IPS-18a (cell line): ENCODE measurements at regions not wholly inside any gene's neighbourhood (a gene's known extent, or its start where the extent isn't known, plus 50 kb on each side); places are given as distances from the start of the nearest gene placed in this dataset.
"Not testable (repeated sequence)": the region's sequence is repeated elsewhere in the genome, so short reads cannot be mapped to it uniquely, and the experiment has no call there.

Experiments used
- H3K27ac ChIP-seq: one replicate; pipeline ENCODE4 v1.5.1; 2013; ENCODE audit warnings: low read length
- H3K27me3 ChIP-seq: one replicate; pipeline ENCODE4 v1.6.1; 2013; ENCODE audit warnings: mild to moderate bottlenecking, low read length; ENCODE audit not compliant: control insufficient read depth, insufficient read depth
- H3K36me3 ChIP-seq: one replicate; pipeline ENCODE4 v1.6.1; 2013; ENCODE audit warnings: low read depth, low read length; ENCODE audit not compliant: control insufficient read depth
- H3K4me1 ChIP-seq: one replicate; pipeline ENCODE4 v1.6.1; 2013; ENCODE audit warnings: low read depth, low read length; ENCODE audit not compliant: control insufficient read depth
- H3K4me3 ChIP-seq: one replicate; pipeline ENCODE4 v1.5.1; 2013; ENCODE audit warnings: low read length
- H3K9ac ChIP-seq: one replicate; pipeline ENCODE4 v1.6.1; 2013; ENCODE audit warnings: mild to moderate bottlenecking, low read length, moderate library complexity
- H3K9me3 ChIP-seq: one replicate; pipeline ENCODE4 v1.6.1; 2013; ENCODE audit warnings: low read depth, low read length; ENCODE audit not compliant: control insufficient read depth

- no peak overlapping the region for H3K27ac ChIP-seq
- no peaks in the 10 kb centered on the region for H3K9me3 ChIP-seq
- H3K9ac ChIP-seq = no peak overlapping the region
- H3K4me1 ChIP-seq = no peaks in the 10 kb centered on the region
- no peak overlapping the region for H3K4me3 ChIP-seq
- H3K36me3 ChIP-seq = no peaks in the 10 kb centered on the region
- no peaks in the 10 kb centered on the region for H3K27me3 ChIP-seq
Observed at GRCh38 chr6:112464901-112465665, 118.0 kb downstream of the RFPL4B start.

DNA sequence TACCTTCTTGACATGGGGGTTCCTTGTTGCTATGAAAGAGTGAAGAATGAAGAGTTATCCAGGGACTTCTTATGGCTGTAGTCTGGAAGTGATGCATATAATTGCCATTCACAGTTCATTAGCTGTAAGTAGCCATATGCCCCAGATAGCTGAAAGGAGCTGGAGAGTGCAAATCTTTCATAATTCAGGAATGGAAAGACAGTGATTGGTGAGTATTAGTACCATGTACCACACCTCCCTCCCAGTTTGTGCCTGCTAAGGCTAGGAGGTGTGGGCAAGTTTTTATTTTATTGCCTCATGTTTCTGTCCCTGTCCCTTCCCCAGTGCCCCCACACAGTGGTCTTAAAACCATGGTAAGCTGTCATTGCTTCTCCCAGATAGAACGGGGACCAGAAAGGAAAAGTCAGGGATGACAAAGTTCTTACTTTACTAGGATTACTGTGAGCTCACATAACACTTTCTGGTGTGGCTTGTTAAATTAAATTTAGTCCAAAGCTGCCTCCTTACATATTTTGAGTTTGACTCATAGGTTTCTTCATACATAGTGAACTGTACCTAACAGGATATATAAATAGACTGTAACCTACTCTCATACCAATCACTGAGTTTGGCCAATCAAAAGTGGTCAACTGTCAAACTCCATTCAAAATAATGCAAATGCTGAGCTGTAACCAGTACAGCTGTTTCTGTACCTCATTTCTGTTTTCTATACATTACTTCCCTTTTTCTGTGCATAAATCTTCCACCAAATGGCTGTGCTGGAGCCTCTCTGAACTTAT is 119.4 kb downstream of the RFPL4B start:
- Histone ChIP-seq H3K36me3 (no peaks in the 10 kb centered on the region), H3K9ac (no peak overlapping the region), H3K4me1 (no peaks in the 10 kb centered on the region), H3K27ac (no peak overlapping the region), H3K27me3 (no peaks in the 10 kb centered on the region), H3K9me3 (no peaks in the 10 kb centered on the region), H3K4me3 (no peak overlapping the region)

DNA sequence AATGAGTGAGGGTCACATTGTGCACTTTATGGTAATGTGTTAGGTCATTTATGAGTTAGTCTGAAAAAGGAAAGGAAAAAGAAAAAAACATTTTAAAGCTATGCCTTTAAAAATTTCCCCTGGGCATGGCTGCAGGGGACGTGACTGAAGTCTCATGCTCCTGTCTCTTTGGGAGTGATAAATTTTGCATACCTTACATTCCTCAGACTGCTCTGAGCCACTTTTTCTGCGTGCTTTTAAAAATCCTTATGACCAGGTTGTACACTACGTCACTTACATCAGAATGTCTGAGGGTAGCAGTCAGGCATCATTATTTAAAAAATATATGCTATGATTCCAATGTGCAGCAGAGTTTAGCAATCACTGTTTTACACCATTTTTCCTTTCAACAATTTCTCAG is 121.2 kb downstream of the RFPL4B start:
- no peak overlapping the region for H3K4me3 ChIP-seq
- H3K9ac ChIP-seq = no peak overlapping the region
- no peaks in the 10 kb centered on the region for H3K4me1 ChIP-seq
- no peak overlapping the region for H3K27ac ChIP-seq
- no peaks in the 10 kb centered on the region for H3K9me3 ChIP-seq
- no peaks in the 10 kb centered on the region for H3K27me3 ChIP-seq
- no peaks in the 10 kb centered on the region for H3K36me3 ChIP-seq

GRCh38 chr6:112469306-112469705 is 122.2 kb downstream of the RFPL4B start:
- Histone ChIP-seq H3K4me3 (no peak overlapping the region), H3K36me3 (no peaks in the 10 kb centered on the region), H3K27me3 (no peaks in the 10 kb centered on the region), H3K9ac (no peak overlapping the region), H3K4me1 (no peaks in the 10 kb centered on the region), H3K9me3 (no peaks in the 10 kb centered on the region), H3K27ac (no peak overlapping the region)

GRCh38 chr6:112470376-112470775 is 123.2 kb downstream of the RFPL4B start:
- H3K4me3 ChIP-seq = no peak overlapping the region
- H3K9me3 ChIP-seq = no peaks in the 10 kb centered on the region
- no peak overlapping the region for H3K9ac ChIP-seq
- no peaks in the 10 kb centered on the region for H3K4me1 ChIP-seq
- no peak overlapping the region for H3K27ac ChIP-seq
- no peaks in the 10 kb centered on the region for H3K36me3 ChIP-seq
- H3K27me3 ChIP-seq = no peaks in the 10 kb centered on the region

DNA sequence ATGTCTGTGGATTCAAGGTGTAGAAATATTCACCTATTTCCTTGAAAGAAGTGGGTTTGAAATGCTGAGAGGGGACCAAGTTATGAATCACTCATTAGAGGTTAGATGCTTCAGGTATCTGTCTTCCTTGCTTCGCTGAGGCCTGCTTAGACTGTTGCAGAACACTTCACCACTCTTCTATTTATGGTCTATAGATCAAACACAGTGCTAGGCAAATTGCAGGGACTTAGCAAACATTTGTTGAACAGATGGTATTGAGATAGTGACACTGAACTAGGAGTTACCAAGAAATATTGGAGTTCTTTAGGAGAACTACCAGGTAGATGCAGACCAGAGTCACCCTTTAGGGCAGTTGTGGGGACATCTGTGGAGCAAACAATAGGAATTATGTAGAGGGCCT is 123.8 kb downstream of the RFPL4B start:
- Histone ChIP-seq H3K4me1 (no peaks in the 10 kb centered on the region), H3K9ac (no peak overlapping the region), H3K4me3 (no peak overlapping the region), H3K9me3 (no peaks in the 10 kb centered on the region), H3K27ac (no peak overlapping the region), H3K27me3 (no peaks in the 10 kb centered on the region), H3K36me3 (no peaks in the 10 kb centered on the region)

GRCh38 chr6:112475083-112475482 is 128.0 kb downstream of the RFPL4B start:
- H3K36me3 ChIP-seq = no peaks in the 10 kb centered on the region
- no peak overlapping the region for H3K27ac ChIP-seq
- H3K27me3 ChIP-seq = no peaks in the 10 kb centered on the region
- no peak overlapping the region for H3K4me3 ChIP-seq
- no peaks in the 10 kb centered on the region for H3K9me3 ChIP-seq
- no peaks in the 10 kb centered on the region for H3K4me1 ChIP-seq
- H3K9ac ChIP-seq = no peak overlapping the region

- no peaks in the 10 kb centered on the region for H3K4me1 ChIP-seq
Observed at GRCh38 chr6:112477125-112477524, 130.0 kb downstream of the RFPL4B start.

DNA sequence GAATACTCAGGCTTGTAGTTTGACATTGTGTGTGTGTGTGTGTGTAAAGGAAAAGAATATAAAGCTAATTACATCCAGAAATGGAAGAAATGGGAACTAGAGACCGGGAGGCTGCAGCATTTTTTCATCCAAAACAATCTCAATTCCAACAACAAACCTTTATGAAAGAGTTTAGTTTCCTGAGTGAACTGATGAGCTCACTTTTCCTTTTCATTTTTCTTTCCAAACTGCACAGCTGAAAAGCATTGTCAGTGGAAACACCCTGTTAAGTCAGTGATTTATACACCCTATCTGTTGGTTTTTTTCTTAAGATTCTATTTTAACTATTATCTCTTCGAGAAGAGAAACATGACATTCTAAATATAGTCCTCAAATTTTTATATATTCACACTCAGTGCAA is 130.9 kb downstream of the RFPL4B start:
- no peaks in the 10 kb centered on the region for H3K27me3 ChIP-seq
- H3K9ac ChIP-seq = no peak overlapping the region
- H3K27ac ChIP-seq = no peak overlapping the region

More at GRCh38 chr6:112477125-112477524, 130.0 kb downstream of the RFPL4B start:
- no peaks in the 10 kb centered on the region for H3K9me3 ChIP-seq
- no peaks in the 10 kb centered on the region for H3K36me3 ChIP-seq
- no peaks in the 10 kb centered on the region for H3K27me3 ChIP-seq
- H3K4me3 ChIP-seq = no peak overlapping the region
- no peak overlapping the region for H3K27ac ChIP-seq
- H3K9ac ChIP-seq = no peak overlapping the region

DNA sequence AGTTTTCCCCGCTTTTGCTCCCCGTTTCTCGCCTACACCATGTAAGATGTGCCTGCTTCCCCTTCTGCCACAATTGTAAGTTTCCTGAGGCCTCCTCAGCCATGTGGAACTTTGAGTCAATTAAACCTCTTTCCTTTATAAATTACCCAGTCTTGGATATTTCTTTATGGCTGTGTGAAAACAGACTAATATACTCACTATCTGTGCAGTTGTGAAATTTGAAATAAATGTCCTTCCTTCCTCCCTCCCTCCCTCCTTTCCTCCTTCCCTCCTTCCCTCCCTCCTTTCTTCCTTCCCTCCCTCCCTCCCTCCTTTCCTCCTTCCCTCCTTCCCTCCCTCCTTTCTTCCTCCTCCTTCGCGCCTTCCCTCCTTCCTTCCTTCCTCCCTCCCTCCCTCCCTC is 132.8 kb downstream of the RFPL4B start:
- not testable (repeated sequence) for H3K36me3 ChIP-seq, H3K27me3 ChIP-seq, H3K4me1 ChIP-seq, H3K4me3 ChIP-seq, H3K27ac ChIP-seq, H3K9me3 ChIP-seq, H3K9ac ChIP-seq

More for the DNA sequence above, 130.9 kb downstream of the RFPL4B start:
- Histone ChIP-seq H3K36me3 (no peaks in the 10 kb centered on the region), H3K4me3 (no peak overlapping the region), H3K9me3 (no peaks in the 10 kb centered on the region), H3K4me1 (no peaks in the 10 kb centered on the region)

DNA sequence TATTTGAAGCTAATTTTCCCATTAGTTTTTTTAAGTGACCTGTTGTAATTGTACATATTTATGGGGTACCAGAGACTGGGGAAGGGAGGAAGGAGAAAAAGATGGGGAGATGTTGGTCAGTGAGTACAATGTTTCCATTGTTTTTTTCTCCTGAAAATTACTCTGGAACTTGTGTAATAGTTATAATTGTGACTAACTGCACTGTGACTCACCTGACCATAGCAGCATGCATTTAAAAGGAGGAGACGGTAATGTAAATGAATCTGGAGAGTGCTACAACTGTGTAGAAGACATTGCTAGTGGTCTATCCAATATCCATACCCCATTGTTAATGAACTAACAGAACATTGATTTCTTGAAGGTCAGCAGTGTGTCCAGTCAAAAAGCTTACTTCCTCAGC is 133.4 kb downstream of the RFPL4B start:
- no peaks in the 10 kb centered on the region for H3K4me1 ChIP-seq
- H3K9me3 ChIP-seq = no peaks in the 10 kb centered on the region
- H3K27ac ChIP-seq = no peak overlapping the region
- no peak overlapping the region for H3K4me3 ChIP-seq
- no peaks in the 10 kb centered on the region for H3K36me3 ChIP-seq
- no peak overlapping the region for H3K9ac ChIP-seq
- no peaks in the 10 kb centered on the region for H3K27me3 ChIP-seq

DNA sequence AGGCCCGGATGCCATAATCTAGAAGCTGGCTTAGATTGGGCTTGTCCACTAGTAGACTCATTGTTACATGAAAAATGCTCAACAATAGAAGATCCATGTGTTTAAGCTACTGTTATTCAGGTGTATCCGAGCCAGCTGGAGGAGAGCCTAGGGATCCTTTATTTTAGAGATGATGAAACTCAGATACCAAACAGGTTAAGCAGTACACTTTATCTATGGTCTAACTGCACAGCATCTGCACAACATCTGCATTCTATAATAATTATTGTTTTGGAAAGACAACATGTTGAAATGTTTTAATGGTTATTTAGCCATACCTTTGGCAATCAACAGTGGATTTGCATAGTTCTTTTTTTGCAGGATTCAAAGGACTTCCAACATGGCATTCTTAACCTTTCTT is 134.1 kb downstream of the RFPL4B start:
- no peak overlapping the region for H3K27ac ChIP-seq
- H3K27me3 ChIP-seq = no peaks in the 10 kb centered on the region
- H3K36me3 ChIP-seq = no peaks in the 10 kb centered on the region
- H3K9me3 ChIP-seq = no peaks in the 10 kb centered on the region
- H3K9ac ChIP-seq = no peak overlapping the region
- no peaks in the 10 kb centered on the region for H3K4me1 ChIP-seq
- no peak overlapping the region for H3K4me3 ChIP-seq
